GM21825 (cell line): ENCODE measurements at regions not wholly inside any gene's neighbourhood (a gene's known extent, or its start where the extent isn't known, plus 50 kb on each side); places are given as distances from the start of the nearest gene placed in this dataset.

ENCODE experiments used
- ATAC-seq: cut with Tn5 transposase; IDR thresholded peaks from one replicate; pipeline ENCODE4 v1.9.1; 2021; ENCODE audit warnings: mild to moderate bottlenecking, moderate library complexity; ENCODE audit not compliant: unreplicated experiment

- ATAC-seq = peak; percentile 60
Measured at GRCh38 chr5:125835293-125836172, 587.7 kb upstream of the GRAMD2B start.

- no peak for ATAC-seq
Measured at GRCh38 chr5:125836256-125836655, 587.0 kb upstream of the GRAMD2B start.

- ATAC-seq = no peak
Measured at GRCh38 chr5:125837866-125838265, 585.3 kb upstream of the GRAMD2B start.

DNA sequence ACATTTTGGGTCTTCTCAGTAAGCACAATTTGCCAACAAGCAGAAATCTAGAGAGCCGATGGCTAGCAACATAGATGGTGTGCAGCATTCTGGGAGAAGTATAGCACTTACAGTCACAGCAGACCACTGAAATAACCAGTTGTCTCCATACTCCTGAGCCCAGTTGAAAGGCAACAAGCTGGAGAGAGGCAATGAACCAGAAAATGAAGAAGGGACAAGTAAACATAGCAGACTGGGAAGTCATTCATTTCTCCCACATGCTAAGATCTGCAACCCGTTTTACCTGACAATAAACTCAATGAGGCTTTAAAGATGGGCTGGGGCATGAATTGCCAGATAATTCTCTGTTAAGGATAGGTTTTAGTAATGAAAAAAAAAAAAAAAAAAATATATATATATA, 575.6 kb upstream of the GRAMD2B start:
- ATAC-seq = no peak

DNA sequence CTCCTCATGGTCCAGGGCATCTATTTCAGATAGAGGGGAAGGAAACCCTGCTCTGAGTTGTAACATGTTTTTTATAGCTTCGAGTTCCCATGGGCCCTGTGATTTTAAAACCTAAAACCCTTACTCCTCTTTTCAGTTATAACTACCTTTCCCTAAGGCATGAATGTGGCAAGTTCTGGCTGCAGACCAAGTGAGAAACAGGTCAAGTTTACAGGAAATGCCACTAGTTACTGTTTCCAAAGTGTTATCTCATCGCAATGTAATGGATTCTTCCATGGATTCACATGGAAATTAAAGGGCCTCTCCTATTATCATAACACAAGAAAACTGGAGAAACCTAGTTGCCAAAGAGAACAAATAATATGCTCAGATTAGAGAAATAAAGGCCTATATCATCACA, 574.5 kb upstream of the GRAMD2B start:
- ATAC-seq = no peak

DNA sequence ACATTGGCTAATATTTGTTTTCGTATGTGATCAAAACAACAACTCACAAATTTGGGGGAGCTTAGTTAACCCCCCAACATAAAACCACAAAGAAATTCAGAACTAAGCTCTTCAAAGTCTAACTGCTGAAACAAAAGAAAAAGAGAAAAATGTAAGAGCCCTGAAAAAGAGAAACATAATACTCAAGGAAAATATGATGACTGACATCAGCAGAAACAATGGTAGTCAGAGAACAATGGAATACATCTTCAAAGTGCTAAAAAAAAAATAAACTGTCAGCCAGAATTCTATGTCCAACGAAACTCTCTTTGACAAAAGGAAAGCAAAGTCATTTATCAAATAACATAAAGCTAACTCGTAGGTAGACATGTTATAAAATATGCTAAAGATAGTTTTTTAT, 566.3 kb upstream of the GRAMD2B start:
- no peak for ATAC-seq

DNA sequence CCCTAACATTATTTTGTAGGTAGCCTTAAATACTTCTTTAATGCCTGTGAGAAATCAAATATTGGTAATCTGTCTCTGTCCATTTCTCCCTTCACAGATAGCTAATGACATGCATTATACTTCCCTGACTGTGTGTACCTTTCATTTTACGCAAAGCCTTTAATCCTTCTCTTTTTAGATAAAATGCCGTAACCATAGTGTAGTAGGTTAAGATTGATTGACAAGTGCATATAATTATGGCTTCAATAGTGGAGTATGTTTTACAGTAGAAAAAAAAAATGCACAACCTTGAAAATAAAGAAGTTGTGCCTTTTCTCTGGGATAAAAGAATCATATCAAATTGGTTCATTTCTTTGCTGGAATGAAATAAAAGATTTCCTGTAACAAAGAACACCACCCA, 559.6 kb upstream of the GRAMD2B start:
- ATAC-seq = no peak

- no peak for ATAC-seq
Measured at GRCh38 chr5:125865166-125865815, 557.9 kb upstream of the GRAMD2B start.

DNA sequence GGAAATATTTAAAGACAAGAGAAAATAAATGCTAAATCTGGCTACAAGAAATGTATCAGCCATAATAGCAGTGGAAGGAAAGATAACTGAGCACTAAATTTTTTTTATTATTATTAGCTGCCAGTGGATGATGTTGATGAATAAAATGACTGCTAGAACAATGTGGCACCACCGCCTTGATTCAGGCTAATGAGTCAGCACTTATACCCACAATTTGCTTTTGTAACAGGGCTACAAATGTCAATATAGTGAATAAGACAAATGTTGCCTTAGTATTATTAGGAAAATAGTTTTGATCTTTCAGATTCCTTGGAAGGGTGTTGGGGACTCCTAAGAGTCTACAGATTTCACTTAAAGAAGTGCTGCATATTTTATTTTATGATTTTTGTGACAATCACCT, 555.2 kb upstream of the GRAMD2B start:
- no peak for ATAC-seq

GRCh38 chr5:125870256-125870655, 553.0 kb upstream of the GRAMD2B start:
- no peak for ATAC-seq

DNA sequence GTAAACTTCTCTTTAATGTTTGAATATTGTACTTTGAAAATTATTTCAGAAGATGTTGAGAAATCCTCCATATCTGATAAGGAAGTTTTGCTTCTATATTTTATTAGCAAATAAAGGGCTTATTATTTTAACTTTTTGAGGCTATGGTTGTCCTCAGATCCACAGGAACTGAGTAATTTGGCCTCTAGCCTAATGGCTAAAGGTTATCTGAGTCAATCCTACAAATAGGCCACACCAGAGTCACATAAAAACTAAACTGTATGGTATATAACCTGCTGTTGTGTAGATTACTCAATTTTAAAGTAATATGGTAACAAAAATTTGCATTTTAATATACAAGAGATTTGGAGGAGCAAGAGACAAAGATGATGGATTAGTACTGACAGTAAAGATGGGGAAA, 549.2 kb upstream of the GRAMD2B start:
- no peak for ATAC-seq

GRCh38 chr5:125874717-125875116, 548.5 kb upstream of the GRAMD2B start:
- ATAC-seq = no peak

DNA sequence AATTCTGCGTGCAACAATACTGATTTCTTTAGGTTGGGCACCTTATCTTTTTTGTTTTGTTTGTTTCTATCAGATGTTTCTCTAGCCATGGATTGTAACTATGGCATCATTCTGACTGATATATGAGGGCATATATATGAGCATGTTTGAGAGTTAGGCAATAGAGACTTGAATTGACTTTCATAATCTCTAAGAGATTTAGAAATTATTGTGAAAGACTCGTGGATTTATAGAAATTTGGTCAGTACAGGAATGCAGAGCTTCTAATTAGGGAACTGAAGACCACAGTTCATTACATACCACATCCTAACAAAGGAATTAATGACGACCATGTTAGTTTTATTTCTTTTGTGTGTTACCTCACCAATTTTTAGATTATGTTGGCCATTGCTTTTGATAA, 546.0 kb upstream of the GRAMD2B start:
- ATAC-seq = no peak

- no peak for ATAC-seq
Measured at GRCh38 chr5:125882061-125882460, 541.1 kb upstream of the GRAMD2B start.

GRCh38 chr5:125883223-125883622, 540.0 kb upstream of the GRAMD2B start:
- ATAC-seq = no peak

- no peak for ATAC-seq
Measured at GRCh38 chr5:125888358-125888757, 534.9 kb upstream of the GRAMD2B start.

- no peak for ATAC-seq
Measured at GRCh38 chr5:125890511-125890931, 532.7 kb upstream of the GRAMD2B start.

DNA sequence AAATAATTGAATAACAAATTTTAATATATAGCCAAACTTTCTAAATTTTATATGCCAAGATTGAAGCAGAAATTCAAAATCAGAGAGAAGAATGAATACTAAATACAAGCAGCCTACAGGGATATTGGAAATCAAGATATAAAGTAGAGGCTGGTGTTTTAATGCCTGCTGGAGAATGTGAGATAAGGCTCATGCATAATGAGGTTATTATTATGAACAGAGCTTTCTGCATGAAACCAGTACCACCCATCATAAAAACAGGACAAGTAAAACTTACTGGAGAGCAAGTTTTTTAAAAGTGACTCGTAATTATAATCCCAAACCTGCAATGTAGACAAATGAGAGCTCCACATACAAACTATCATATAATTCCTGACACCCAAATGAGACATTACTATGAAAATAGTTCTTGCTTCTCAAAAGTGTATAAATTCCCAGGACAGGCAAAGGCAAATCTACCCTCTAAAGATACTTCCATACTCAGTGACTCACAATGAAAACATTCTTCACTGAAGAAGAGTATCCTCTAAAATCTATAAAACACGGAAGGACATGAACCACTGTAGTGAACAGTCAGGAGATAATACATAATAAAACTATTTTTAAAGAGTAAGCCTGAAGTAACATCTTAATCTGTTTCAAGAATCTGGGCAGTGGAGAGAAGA, 532.0 kb upstream of the GRAMD2B start:
- no peak for ATAC-seq

GRCh38 chr5:125894383-125894782, 528.8 kb upstream of the GRAMD2B start:
- no peak for ATAC-seq

DNA sequence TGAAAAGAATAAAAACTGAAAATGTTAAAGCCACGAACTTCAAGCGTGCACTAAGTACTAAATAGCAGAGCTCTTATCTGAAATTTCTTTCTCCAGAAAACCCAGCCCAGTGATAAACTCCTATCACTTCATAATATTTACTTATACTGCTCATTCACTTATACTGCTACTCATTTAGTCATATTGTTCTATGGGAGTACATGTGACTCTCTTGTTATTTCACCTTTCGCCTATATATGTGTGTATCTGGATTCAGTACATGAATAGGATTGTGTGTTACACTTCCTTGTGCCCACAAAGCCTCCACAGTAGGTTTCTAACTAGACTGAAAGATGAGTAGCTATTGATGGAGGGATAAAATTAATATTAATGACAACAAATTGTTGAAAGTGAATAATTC, 526.8 kb upstream of the GRAMD2B start:
- ATAC-seq = no peak

DNA sequence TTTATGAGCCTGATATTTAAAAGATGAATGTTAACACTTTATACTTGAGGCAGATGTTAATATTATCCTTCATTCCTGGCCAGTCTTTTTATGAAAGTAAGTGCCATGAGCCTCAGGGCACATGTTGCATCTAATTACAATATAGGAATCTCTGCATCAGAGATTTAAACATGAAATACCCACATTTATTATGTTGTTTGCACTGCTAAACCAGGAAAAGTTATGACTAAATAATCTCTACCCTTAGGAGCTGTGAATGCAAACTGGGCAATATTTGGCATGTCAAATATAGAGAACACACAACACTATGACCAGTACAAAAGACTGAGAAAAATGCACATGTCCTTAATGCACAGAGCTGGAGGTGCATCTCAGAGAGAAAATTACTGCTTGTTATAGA, 526.1 kb upstream of the GRAMD2B start:
- no peak for ATAC-seq

GRCh38 chr5:125898851-125899405, 524.3 kb upstream of the GRAMD2B start:
- ATAC-seq = no peak
